HepG2 (cell line): ENCODE measurements at regions not wholly inside any gene's neighbourhood (a gene's known extent, or its start where the extent isn't known, plus 50 kb on each side); places are given as distances from the start of the nearest gene placed in this dataset.

Experiments
- ATAC-seq: fragments of 200-7000 bp; cut with Tn5 transposase; 3 replicates; pipeline ENCODE4 v1.9.1; 2020; ENCODE audit warnings: mild to moderate bottlenecking, moderate library complexity
- BruUV-seq: library from RNA; stranded (reverse); fragments of 400-500 nt; replicated peaks from 2 replicates; lab custom pipeline; 2021; lab: Mats Ljungman, UMichigan
- CTCF ChIA-PET: fragments of 300-600 bp; formaldehyde crosslinking; extraction: SDS; loops from one replicate; lab custom pipeline; 2021; ENCODE audit warnings: low total read pairs, inconsistent platforms, low intra/inter-chr PET ratio; lab: Yijun Ruan, JAX
- POLR2A ChIA-PET: fragments of 350-600 bp; sonication (Branson Sonifier 250); formaldehyde crosslinking; loops from one replicate; lab custom pipeline; 2020; ENCODE audit warnings: antibody characterized with exemption, inconsistent platforms; lab: Yijun Ruan, JAX
- DNase-seq: peaks from one replicate; pipeline ENCODE4 v3.0.0-alpha.2; 2015; ENCODE audit warnings: low spot score
- FAIRE-seq: peaks from 3 replicates; lab custom pipeline; 2011; peaks lifted over from hg19 to GRCh38; lab: Jason Lieb, UNC
- H2AFZ ChIP-seq: one replicate; pipeline ENCODE4 v1.6.1; 2011; ENCODE audit warnings: low read length, inconsistent platforms
- H3K27ac ChIP-seq: fragments of 300-600 bp; 3 replicates; pipeline ENCODE4 v1.8.0; 2011; ENCODE audit warnings: mixed run types, mild to moderate bottlenecking, mixed read lengths, low read length, inconsistent platforms; ENCODE audit not compliant: insufficient read depth; ENCODE audit errors: extremely low read length
- H3K27me3 ChIP-seq, 2 experiments: fragments of 200-600 bp in 1 of 2; 2 replicates in 1 of 2; 3 replicates in 1 of 2; pipeline versions ENCODE4 v1.6.0 to v1.8.0; 2011; ENCODE audit warnings: low read length in 2 of 2, mild to moderate bottlenecking in 2 of 2, moderate library complexity in 2 of 2, inconsistent platforms in 1 of 2; ENCODE audit not compliant: insufficient read depth in 2 of 2, control insufficient read depth in 1 of 2
- H3K36me3 ChIP-seq, 2 experiments: fragments of 200-600 bp in 1 of 2; replicated peaks in 1 of 2; 2 replicates in 1 of 2; 3 replicates in 1 of 2; pipeline versions ENCODE4 v1.5.1 to v1.8.0; 2011; ENCODE audit warnings: low read length in 2 of 2, inconsistent platforms in 1 of 2; ENCODE audit not compliant: insufficient read depth in 2 of 2, control insufficient read depth in 1 of 2
- H3K4me1 ChIP-seq: 2 replicates; pipeline ENCODE4 v1.5.1; 2012; ENCODE audit warnings: low read length, inconsistent platforms; ENCODE audit not compliant: insufficient read depth
- H3K4me2 ChIP-seq: 2 replicates; pipeline ENCODE4 v1.6.0; 2011; ENCODE audit warnings: low read depth, low read length, inconsistent platforms
- H3K4me3 ChIP-seq, 3 experiments: fragments of 200-600 bp in 1 of 3; sonication (generic), shearing (Covaris generic) in 1 of 3; replicated peaks in 1 of 3; 2 replicates each; pipeline ENCODE4 v1.5.1; 2011 to 2016; ENCODE audit warnings: low read length in 3 of 3, inconsistent platforms in 2 of 3, low read depth in 2 of 3, mild to moderate bottlenecking in 2 of 3, control low read depth in 1 of 3, mixed read lengths in 1 of 3; ENCODE audit not compliant: insufficient read depth in 1 of 3
- H3K79me2 ChIP-seq: one replicate; pipeline ENCODE4 v1.6.1; 2011; ENCODE audit warnings: low read length, inconsistent platforms; ENCODE audit not compliant: insufficient read depth
- H3K9ac ChIP-seq: 2 replicates; pipeline ENCODE4 v1.6.0; 2011; ENCODE audit warnings: mild to moderate bottlenecking, low read depth, low read length, inconsistent platforms; ENCODE audit not compliant: insufficient read depth
- H3K9me3 ChIP-seq: 2 replicates; pipeline ENCODE4 v1.5.1; 2012; ENCODE audit warnings: mild to moderate bottlenecking, low read length
- H4K20me1 ChIP-seq: 2 replicates; pipeline ENCODE4 v1.6.0; 2011; ENCODE audit warnings: inconsistent platforms, mild to moderate bottlenecking, low read length, moderate library complexity; ENCODE audit not compliant: insufficient read depth
- KLF15 ChIP-seq: sonication (generic); formaldehyde crosslinking; IDR thresholded peaks from 2 replicates; pipeline ENCODE4 v1.8.1; 2023; ENCODE audit warnings: borderline replicate concordance, mild to moderate bottlenecking, inconsistent platforms, missing genetic modification reagents, mixed read lengths
- REXO4 ChIP-seq: sonication (generic); formaldehyde crosslinking; IDR thresholded peaks from 2 replicates; pipeline ENCODE4 v1.8.0; 2022; ENCODE audit warnings: missing genetic modification reagents, mild to moderate bottlenecking, borderline replicate concordance
- SNAPC2 ChIP-seq: sonication (generic); formaldehyde crosslinking; IDR thresholded peaks from 2 replicates; pipeline ENCODE4 v1.8.1; 2022; ENCODE audit warnings: mild to moderate bottlenecking, missing genetic modification reagents
- THYN1 ChIP-seq: sonication (generic); formaldehyde crosslinking; IDR thresholded peaks from 2 replicates; pipeline ENCODE4 v1.8.1; 2023; ENCODE audit warnings: low read depth, mild to moderate bottlenecking, moderate library complexity, missing genetic modification reagents, borderline replicate concordance
- ZNF598 ChIP-seq: sonication (generic); formaldehyde crosslinking; IDR thresholded peaks from 2 replicates; pipeline ENCODE4 v1.5.1; 2020; ENCODE audit warnings: mild to moderate bottlenecking, missing genetic modification reagents, borderline replicate concordance
- ZNF788 ChIP-seq: sonication (generic); formaldehyde crosslinking; IDR thresholded peaks from 2 replicates; pipeline ENCODE4 v1.5.0; 2020; ENCODE audit warnings: mild to moderate bottlenecking, missing genetic modification reagents, borderline replicate concordance
- WGBS: methylation state at CpG from one replicate; pipeline ENCODE4 v1.1.6; 2017; ENCODE audit warnings: low lambda C conversion rate; 5-methylcytosine and 5-hydroxymethylcytosine counted together
- in situ Hi-C: cut with HindIII; loops from 2 replicates; pipeline ENCODE4 v1.10.0; 2017; ENCODE audit warnings: low pct_unique_long_range_greater_than_20kb; ENCODE audit not compliant: extremely low pct_ligation_motif_present
- intact Hi-C: fragments of 100-400 bp; cut with micrococcal nuclease; formaldehyde crosslinking; loops from one replicate; pipeline ENCODE4 v1.10.0; 2022; ENCODE audit not compliant: unreplicated experiment
- TF ChIP-seq, protein P1 (sequence below): sonication (generic); formaldehyde crosslinking; IDR thresholded peaks from 2 replicates; pipeline ENCODE4 v1.5.1; 2020; ENCODE audit warnings: mild to moderate bottlenecking, missing genetic modification reagents, borderline replicate concordance
- TF ChIP-seq, protein P2 (sequence below): sonication (generic); formaldehyde crosslinking; IDR thresholded peaks from 2 replicates; pipeline ENCODE4 v1.4.0; 2020; ENCODE audit warnings: missing genetic modification reagents
- TF ChIP-seq, protein P3 (sequence below): sonication (generic); formaldehyde crosslinking; IDR thresholded peaks from 2 replicates; pipeline ENCODE4 v1.4.0; 2020; ENCODE audit warnings: missing genetic modification reagents, borderline replicate concordance

DNA sequence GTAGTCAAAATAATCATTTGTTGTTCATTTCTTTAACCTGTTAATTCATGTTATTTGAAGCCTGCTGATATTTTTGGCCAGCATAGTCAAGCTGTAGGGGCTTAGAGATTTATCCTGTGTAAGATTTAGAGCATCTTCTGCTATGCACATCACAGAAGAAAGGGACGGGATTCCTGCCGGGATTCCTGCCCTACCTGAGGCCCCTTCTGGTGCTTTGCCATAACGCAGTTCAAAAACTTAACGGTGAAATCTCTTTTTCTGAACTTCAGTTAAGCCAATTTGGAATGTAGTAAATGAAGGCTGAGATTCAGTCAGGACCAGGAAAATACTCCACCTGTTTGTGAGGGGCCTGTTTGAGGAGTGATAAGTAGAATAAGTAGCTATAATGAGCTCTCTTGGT lies 50.7 kb upstream of the TMEM260 start:
- ChIA-PET POLR2A (no interaction called here), CTCF (no interaction called here)
- ATAC-seq = no peak
- no peak for FAIRE-seq
- 0% methylated on average over 4 of the region's 4 CpGs for WGBS
- Histone ChIP-seq H3K27me3 (peaks cover 0 to 12% of the 10 kb centered on the region in 2 experiments; a peak in 2 of 5 replicates), H3K4me3 (no peak overlapping the region), H2AFZ (no peak overlapping the region), H3K36me3 (no peaks in the 10 kb centered on the region), H3K9me3 (no peaks in the 10 kb centered on the region), H3K9ac (no peak overlapping the region), H4K20me1 (no peaks in the 10 kb centered on the region), H3K27ac (no peak overlapping the region), H3K79me2 (no peaks in the 10 kb centered on the region), H3K4me1 (no peaks in the 10 kb centered on the region), H3K4me2 (no peak overlapping the region)
- BruUV-seq = no TSS peak
- intact Hi-C loops = no loop called here
- in situ Hi-C loops = no loop called here
- no peak for DNase-seq
- TF ChIP-seq REXO4 (no peak), SNAPC2 (CRISPR knock-in tag) (no peak), THYN1 (CRISPR knock-in tag) (no peak), ZNF788 (no peak), KLF15 (CRISPR knock-in tag) (no peak), ZNF598 (no peak)
- TF ChIP-seq, protein P1, sequence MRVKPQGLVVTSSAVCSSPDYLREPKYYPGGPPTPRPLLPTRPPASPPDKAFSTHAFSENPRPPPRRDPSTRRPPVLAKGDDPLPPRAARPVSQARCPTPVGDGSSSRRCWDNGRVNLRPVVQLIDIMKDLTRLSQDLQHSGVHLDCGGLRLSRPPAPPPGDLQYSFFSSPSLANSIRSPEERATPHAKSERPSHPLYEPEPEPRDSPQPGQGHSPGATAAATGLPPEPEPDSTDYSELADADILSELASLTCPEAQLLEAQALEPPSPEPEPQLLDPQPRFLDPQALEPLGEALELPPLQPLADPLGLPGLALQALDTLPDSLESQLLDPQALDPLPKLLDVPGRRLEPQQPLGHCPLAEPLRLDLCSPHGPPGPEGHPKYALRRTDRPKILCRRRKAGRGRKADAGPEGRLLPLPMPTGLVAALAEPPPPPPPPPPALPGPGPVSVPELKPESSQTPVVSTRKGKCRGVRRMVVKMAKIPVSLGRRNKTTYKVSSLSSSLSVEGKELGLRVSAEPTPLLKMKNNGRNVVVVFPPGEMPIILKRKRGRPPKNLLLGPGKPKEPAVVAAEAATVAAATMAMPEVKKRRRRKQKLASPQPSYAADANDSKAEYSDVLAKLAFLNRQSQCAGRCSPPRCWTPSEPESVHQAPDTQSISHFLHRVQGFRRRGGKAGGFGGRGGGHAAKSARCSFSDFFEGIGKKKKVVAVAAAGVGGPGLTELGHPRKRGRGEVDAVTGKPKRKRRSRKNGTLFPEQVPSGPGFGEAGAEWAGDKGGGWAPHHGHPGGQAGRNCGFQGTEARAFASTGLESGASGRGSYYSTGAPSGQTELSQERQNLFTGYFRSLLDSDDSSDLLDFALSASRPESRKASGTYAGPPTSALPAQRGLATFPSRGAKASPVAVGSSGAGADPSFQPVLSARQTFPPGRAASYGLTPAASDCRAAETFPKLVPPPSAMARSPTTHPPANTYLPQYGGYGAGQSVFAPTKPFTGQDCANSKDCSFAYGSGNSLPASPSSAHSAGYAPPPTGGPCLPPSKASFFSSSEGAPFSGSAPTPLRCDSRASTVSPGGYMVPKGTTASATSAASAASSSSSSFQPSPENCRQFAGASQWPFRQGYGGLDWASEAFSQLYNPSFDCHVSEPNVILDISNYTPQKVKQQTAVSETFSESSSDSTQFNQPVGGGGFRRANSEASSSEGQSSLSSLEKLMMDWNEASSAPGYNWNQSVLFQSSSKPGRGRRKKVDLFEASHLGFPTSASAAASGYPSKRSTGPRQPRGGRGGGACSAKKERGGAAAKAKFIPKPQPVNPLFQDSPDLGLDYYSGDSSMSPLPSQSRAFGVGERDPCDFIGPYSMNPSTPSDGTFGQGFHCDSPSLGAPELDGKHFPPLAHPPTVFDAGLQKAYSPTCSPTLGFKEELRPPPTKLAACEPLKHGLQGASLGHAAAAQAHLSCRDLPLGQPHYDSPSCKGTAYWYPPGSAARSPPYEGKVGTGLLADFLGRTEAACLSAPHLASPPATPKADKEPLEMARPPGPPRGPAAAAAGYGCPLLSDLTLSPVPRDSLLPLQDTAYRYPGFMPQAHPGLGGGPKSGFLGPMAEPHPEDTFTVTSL (CRISPR knock-in tag) = no peak
- TF ChIP-seq, protein P2, sequence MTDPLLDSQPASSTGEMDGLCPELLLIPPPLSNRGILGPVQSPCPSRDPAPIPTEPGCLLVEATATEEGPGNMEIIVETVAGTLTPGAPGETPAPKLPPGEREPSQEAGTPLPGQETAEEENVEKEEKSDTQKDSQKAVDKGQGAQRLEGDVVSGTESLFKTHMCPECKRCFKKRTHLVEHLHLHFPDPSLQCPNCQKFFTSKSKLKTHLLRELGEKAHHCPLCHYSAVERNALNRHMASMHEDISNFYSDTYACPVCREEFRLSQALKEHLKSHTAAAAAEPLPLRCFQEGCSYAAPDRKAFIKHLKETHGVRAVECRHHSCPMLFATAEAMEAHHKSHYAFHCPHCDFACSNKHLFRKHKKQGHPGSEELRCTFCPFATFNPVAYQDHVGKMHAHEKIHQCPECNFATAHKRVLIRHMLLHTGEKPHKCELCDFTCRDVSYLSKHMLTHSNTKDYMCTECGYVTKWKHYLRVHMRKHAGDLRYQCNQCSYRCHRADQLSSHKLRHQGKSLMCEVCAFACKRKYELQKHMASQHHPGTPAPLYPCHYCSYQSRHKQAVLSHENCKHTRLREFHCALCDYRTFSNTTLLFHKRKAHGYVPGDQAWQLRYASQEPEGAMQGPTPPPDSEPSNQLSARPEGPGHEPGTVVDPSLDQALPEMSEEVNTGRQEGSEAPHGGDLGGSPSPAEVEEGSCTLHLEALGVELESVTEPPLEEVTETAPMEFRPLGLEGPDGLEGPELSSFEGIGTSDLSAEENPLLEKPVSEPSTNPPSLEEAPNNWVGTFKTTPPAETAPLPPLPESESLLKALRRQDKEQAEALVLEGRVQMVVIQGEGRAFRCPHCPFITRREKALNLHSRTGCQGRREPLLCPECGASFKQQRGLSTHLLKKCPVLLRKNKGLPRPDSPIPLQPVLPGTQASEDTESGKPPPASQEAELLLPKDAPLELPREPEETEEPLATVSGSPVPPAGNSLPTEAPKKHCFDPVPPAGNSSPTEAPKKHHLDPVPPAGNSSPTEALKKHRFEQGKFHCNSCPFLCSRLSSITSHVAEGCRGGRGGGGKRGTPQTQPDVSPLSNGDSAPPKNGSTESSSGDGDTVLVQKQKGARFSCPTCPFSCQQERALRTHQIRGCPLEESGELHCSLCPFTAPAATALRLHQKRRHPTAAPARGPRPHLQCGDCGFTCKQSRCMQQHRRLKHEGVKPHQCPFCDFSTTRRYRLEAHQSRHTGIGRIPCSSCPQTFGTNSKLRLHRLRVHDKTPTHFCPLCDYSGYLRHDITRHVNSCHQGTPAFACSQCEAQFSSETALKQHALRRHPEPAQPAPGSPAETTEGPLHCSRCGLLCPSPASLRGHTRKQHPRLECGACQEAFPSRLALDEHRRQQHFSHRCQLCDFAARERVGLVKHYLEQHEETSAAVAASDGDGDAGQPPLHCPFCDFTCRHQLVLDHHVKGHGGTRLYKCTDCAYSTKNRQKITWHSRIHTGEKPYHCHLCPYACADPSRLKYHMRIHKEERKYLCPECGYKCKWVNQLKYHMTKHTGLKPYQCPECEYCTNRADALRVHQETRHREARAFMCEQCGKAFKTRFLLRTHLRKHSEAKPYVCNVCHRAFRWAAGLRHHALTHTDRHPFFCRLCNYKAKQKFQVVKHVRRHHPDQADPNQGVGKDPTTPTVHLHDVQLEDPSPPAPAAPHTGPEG = no peak
- TF ChIP-seq, protein P3, sequence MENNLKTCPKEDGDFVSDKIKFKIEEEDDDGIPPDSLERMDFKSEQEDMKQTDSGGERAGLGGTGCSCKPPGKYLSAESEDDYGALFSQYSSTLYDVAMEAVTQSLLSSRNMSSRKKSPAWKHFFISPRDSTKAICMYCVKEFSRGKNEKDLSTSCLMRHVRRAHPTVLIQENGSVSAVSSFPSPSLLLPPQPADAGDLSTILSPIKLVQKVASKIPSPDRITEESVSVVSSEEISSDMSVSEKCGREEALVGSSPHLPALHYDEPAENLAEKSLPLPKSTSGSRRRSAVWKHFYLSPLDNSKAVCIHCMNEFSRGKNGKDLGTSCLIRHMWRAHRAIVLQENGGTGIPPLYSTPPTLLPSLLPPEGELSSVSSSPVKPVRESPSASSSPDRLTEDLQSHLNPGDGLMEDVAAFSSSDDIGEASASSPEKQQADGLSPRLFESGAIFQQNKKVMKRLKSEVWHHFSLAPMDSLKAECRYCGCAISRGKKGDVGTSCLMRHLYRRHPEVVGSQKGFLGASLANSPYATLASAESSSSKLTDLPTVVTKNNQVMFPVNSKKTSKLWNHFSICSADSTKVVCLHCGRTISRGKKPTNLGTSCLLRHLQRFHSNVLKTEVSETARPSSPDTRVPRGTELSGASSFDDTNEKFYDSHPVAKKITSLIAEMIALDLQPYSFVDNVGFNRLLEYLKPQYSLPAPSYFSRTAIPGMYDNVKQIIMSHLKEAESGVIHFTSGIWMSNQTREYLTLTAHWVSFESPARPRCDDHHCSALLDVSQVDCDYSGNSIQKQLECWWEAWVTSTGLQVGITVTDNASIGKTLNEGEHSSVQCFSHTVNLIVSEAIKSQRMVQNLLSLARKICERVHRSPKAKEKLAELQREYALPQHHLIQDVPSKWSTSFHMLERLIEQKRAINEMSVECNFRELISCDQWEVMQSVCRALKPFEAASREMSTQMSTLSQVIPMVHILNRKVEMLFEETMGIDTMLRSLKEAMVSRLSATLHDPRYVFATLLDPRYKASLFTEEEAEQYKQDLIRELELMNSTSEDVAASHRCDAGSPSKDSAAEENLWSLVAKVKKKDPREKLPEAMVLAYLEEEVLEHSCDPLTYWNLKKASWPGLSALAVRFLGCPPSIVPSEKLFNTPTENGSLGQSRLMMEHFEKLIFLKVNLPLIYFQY (CRISPR knock-in tag) = no peak
